ENCODE measurements at regions not wholly inside any gene's neighbourhood (a gene's known extent, or its start where the extent isn't known, plus 50 kb on each side); places are given as distances from the start of the nearest gene placed in this dataset.
A peak's percentile ranks its signal among the peaks of the same experiment; 100 is the strongest.

DNA sequence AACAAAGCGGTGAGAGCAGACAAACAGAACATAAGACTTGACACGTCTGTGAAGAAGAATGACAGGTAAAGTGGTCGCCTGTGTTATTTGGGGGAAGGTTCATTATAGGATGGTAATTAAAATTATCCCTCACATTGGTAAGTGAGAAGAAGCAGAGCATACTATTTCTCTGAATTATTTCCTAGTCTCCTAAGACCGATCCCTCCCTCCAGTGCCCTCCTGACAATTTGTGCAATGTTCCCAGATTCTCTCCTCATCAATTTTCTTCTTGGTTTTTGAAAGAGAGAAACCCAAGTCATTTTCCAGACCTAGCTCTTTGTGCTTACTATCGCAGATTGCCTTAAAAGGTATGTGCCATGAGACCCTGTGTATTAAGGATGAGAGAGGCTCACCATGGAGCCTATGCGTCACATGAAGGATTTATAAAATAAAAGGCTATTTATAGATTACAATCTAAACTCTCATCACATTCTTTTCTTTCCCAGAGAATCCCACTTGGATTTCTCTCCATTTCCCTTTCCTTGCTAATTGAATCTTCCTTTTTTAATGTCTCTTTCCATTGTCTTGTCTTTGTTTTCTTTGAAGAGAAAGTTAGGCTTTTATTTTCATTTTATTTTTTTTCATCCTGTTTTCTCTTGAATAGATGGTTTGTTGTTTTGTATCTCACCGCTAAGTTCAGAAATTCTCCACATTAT lies 112.0 kb downstream of the PPP1R3A start:
- Histone ChIP-seq H3K36me3 (ENCODE audit: control insufficient read depth, insufficient read depth, low read length) (no peaks in the 10 kb centered on the region), H2BK20ac (ENCODE audit: low read depth, low read length) (peak overlapping the region; percentile 73), H3K23ac (ENCODE audit: low read depth, low read length) (peak overlapping the region; percentile 82; the same call in 1 of the 2 replicates), H3K9me1 (ENCODE audit: insufficient read depth, low read length) (no peaks in the 10 kb centered on the region), H2AK9ac (replicated peaks; ENCODE audit: low read depth, low read length, poor library complexity) (no peak overlapping the region), H4K91ac (ENCODE audit: insufficient read depth, low read depth, low read length) (no peak overlapping the region; the same call in 1 of the 2 replicates), H4K8ac (ENCODE audit: low read depth in 2 of 2, low read length in 2 of 2) (peak overlapping the region in 1 of 2 experiments; percentile 84; a peak in 2 of 4 replicates), H3K18ac (ENCODE audit: low read depth, low read length) (no peak overlapping the region; the same call in 1 of the 2 replicates), H4K5ac (ENCODE audit: low read depth, low read length) (no peak overlapping the region), H2BK15ac (ENCODE audit: low read depth, low read length) (peak overlapping the region; percentile 67; the same call in 2 of the 3 replicates), H3K79me1 (ENCODE audit: low read depth in 1 of 2, low read length in 2 of 2) (no peaks in the 10 kb centered on the region), H2BK5ac (ENCODE audit: low read depth, low read length, poor library complexity, severe bottlenecking) (peak overlapping the region; percentile 62), H3K9me3 (ENCODE audit: control insufficient read depth, insufficient read depth, low read length) (no peaks in the 10 kb centered on the region), H2AFZ (replicated peaks; ENCODE audit: low read length, poor library complexity) (no peak overlapping the region), H2BK120ac (ENCODE audit: low read depth, low read length) (peak overlapping the region; percentile 90), H3K4ac (ENCODE audit: low read depth, low read length) (peak overlapping the region; percentile 85), H3K4me1 (ENCODE audit: control insufficient read depth, insufficient read depth, low read length) (no peaks in the 10 kb centered on the region), H2AK5ac (ENCODE audit: low read depth, low read length) (peak overlapping the region; percentile 51; the same call in 1 of the 2 replicates), H3K4me3 (ENCODE audit: insufficient read depth, low read depth, low read length) (no peak overlapping the region), H3K4me2 (ENCODE audit: low read depth, low read length) (no peak overlapping the region; the same call in 1 of the 2 replicates), H3K27me3 (ENCODE audit: control insufficient read depth, insufficient read depth, low read length) (no peaks in the 10 kb centered on the region), H3K9ac (ENCODE audit: low read depth, low read length) (no peak overlapping the region), H3K56ac (ENCODE audit: extremely low read depth, insufficient read depth, low read length) (peak overlapping the region; percentile 61), H4K20me1 (ENCODE audit: insufficient read depth, low read length) (no peaks in the 10 kb centered on the region), H3K27ac (ENCODE audit: insufficient read depth, low read length) (no peak overlapping the region), H3K14ac (replicated peaks; ENCODE audit: low read depth, low read length) (peak overlapping the region; percentile 41; the same call in 1 of the 2 replicates)
- CTCF ChIA-PET = no interaction called here
- intact Hi-C loops (cut with micrococcal nuclease) (no loop called here), in situ Hi-C loops (cut with MboI; ENCODE audit: low sequenced_read_pairs) (no loop called here), dilution Hi-C loops (cut with HindIII; ENCODE audit: low sequenced_read_pairs, unreplicated experiment) (no loop called here)
- peak; percentile 66 for DNase-seq
- POLR2A ChIA-PET (ENCODE audit: unreplicated experiment) = interaction anchor here (0.6 kb wide), 1 partner anchor 92 kb away, joined by 4 read pairs; no protein-coding TSS in a partner anchor
- no TSS peak for BruUV-seq (replicated peaks)
- ATAC-seq (ENCODE audit: low read depth) = peak; percentile 61; the same call in 1 of the 2 replicates
- no CpG with 5 or more reads among the region's 7 CpGs for WGBS, 2 experiments (ENCODE audit: extremely low coverage in 2 of 2, insufficient read length in 1 of 2)
- TF ChIP-seq MAZ (IDR thresholded peaks at IDR 0.05; ENCODE audit: borderline replicate concordance, low read depth, low read length) (no peak), MXI1 (IDR thresholded peaks at IDR 0.05; ENCODE audit: borderline replicate concordance, low read depth, low read length) (no peak), FOS (IDR thresholded peaks at IDR 0.05; ENCODE audit: low read depth, low read length) (no peak), RCOR1 (IDR thresholded peaks at IDR 0.05; ENCODE audit: insufficient replicate concordance, low read length) (no peak), SMC3 (IDR thresholded peaks at IDR 0.05; ENCODE audit: low read depth, low read length) (no peak), BHLHE40 (IDR thresholded peaks at IDR 0.05; ENCODE audit: low read depth, low read length) (no peak), MAFK (IDR thresholded peaks at IDR 0.05; ENCODE audit: low read depth, low read length) (no peak), RFX5 (IDR thresholded peaks at IDR 0.05; ENCODE audit: low read depth, low read length) (no peak), CEBPB (IDR thresholded peaks at IDR 0.05; ENCODE audit: low read depth, low read length) (no peak), RAD21 (IDR thresholded peaks at IDR 0.05; ENCODE audit: low read length) (no peak), NFE2L2 (IDR thresholded peaks at IDR 0.05; ENCODE audit: low read depth, low read length) (no peak), CHD1 (IDR thresholded peaks at IDR 0.05; ENCODE audit: low read depth, low read length) (no peak), POLR2A (IDR thresholded peaks at IDR 0.05; ENCODE audit: low read depth, low read length) (no peak)
- TF ChIP-seq, protein P1, sequence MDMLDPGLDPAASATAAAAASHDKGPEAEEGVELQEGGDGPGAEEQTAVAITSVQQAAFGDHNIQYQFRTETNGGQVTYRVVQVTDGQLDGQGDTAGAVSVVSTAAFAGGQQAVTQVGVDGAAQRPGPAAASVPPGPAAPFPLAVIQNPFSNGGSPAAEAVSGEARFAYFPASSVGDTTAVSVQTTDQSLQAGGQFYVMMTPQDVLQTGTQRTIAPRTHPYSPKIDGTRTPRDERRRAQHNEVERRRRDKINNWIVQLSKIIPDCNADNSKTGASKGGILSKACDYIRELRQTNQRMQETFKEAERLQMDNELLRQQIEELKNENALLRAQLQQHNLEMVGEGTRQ (IDR thresholded peaks at IDR 0.05; ENCODE audit: low read depth, low read length) = no peak
- TF ChIP-seq, protein P2, sequence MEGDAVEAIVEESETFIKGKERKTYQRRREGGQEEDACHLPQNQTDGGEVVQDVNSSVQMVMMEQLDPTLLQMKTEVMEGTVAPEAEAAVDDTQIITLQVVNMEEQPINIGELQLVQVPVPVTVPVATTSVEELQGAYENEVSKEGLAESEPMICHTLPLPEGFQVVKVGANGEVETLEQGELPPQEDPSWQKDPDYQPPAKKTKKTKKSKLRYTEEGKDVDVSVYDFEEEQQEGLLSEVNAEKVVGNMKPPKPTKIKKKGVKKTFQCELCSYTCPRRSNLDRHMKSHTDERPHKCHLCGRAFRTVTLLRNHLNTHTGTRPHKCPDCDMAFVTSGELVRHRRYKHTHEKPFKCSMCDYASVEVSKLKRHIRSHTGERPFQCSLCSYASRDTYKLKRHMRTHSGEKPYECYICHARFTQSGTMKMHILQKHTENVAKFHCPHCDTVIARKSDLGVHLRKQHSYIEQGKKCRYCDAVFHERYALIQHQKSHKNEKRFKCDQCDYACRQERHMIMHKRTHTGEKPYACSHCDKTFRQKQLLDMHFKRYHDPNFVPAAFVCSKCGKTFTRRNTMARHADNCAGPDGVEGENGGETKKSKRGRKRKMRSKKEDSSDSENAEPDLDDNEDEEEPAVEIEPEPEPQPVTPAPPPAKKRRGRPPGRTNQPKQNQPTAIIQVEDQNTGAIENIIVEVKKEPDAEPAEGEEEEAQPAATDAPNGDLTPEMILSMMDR (conservative IDR thresholded peaks at IDR 0.05; ENCODE audit: low read depth, low read length) = no peak

All from IMR-90 (cell line).